ENCODE measurements at regions not wholly inside any gene's neighbourhood (a gene's known extent, or its start where the extent isn't known, plus 50 kb on each side); places are given as distances from the start of the nearest gene placed in this dataset.
A peak's percentile ranks its signal among the peaks of the same experiment; 100 is the strongest.

GRCh38 chr5:124650951-124651662, 95.3 kb downstream of the ZNF608 start:
- Histone ChIP-seq H3K4me2 (ENCODE audit: insufficient read depth, insufficient read length, low read length) (peak overlapping the region; percentile 80), H2AK5ac (ENCODE audit: insufficient read length, low read length) (no peak overlapping the region), H3K23me2 (ENCODE audit: insufficient read length, low read depth, low read length, poor library complexity, severe bottlenecking) (peaks cover 4% of the 10 kb centered on the region), H3K27me3 (ENCODE audit: insufficient read depth, low read length) (no peaks in the 10 kb centered on the region), H4K5ac (ENCODE audit: insufficient read length, low read depth, low read length) (no peak overlapping the region), H2AFZ (ENCODE audit: low read length) (no peak overlapping the region), H2BK20ac (ENCODE audit: low read depth, low read length, poor library complexity, severe bottlenecking) (no peak overlapping the region), H2BK5ac (ENCODE audit: insufficient read length, low read length) (no peak overlapping the region), H2BK15ac (ENCODE audit: low read depth, low read length) (no peak overlapping the region), H3K14ac (ENCODE audit: insufficient read depth, low read length) (no peak overlapping the region), H3T11ph (ENCODE audit: low read length) (no peak overlapping the region), H3K79me1 (ENCODE audit: insufficient read depth, low read depth, low read length, poor library complexity, severe bottlenecking) (peaks cover 2% of the 10 kb centered on the region), H4K20me1 (ENCODE audit: control insufficient read depth, insufficient read depth, insufficient read length) (no peaks in the 10 kb centered on the region), H3K27ac (ENCODE audit: insufficient read length, low read depth, low read length) (no peak overlapping the region), H4K91ac (ENCODE audit: insufficient read length, low read depth, low read length) (no peak overlapping the region), H3K9ac (ENCODE audit: extremely low read depth, insufficient read length, low read length) (no peak overlapping the region), H3K23ac (ENCODE audit: insufficient read length, low read depth, low read length) (no peak overlapping the region), H2BK120ac (ENCODE audit: low read depth, low read length, poor library complexity, severe bottlenecking) (no peak overlapping the region), H3K18ac (ENCODE audit: insufficient read length, low read depth, low read length) (no peak overlapping the region), H3K9me3 (ENCODE audit: control insufficient read depth, low read depth, low read length) (no peaks in the 10 kb centered on the region), H3K56ac (ENCODE audit: insufficient read length, low read depth, low read length) (no peak overlapping the region), H3K4ac (ENCODE audit: low read depth, low read length) (no peak overlapping the region), H4K8ac (replicated peaks; ENCODE audit: insufficient read length, low read depth, low read length) (no peak overlapping the region), H3K79me2 (ENCODE audit: insufficient read depth, low read length) (peaks cover 2% of the 10 kb centered on the region; the same call in 1 of the 2 replicates), H3K4me1 (ENCODE audit: insufficient read depth, low read length) (peaks cover 4% of the 10 kb centered on the region; the same call in 1 of the 2 replicates), H2BK12ac (ENCODE audit: insufficient read length, low read depth, low read length) (no peak overlapping the region)
- Mint-ChIP-seq H3K27me3 (ENCODE audit: low read depth) (no peaks in the 10 kb centered on the region; the same call in 1 of the 2 replicates), H3K9me3 (no peaks in the 10 kb centered on the region), H3K27ac (no peak overlapping the region; a peak in 1 of 7 replicates), H3K4me1 (peaks cover 33 to 44% of the 10 kb centered on the region in 2 experiments), H3K4me3 (peak overlapping the region; percentile 58 to 65; a peak in 2 of 5 replicates), H3K36me3 (ENCODE audit: insufficient read depth in 1 of 3, low read depth in 3 of 3) (peaks cover 27 to 37% (median 37%) of the 10 kb centered on the region in 3 experiments)
- WGBS (ENCODE audit: extremely low coverage, insufficient read length, low lambda C conversion rate), result no CpG with 5 or more reads among the region's 3 CpGs
- no peak for TF ChIP-seq CTCF (conservative IDR thresholded peaks at IDR 0.05)
- DNase-seq, result no peak
